HepG2 (cell line): ENCODE measurements at regions not wholly inside any gene's neighbourhood (a gene's known extent, or its start where the extent isn't known, plus 50 kb on each side); places are given as distances from the start of the nearest gene placed in this dataset.

Experiments
- ATAC-seq: fragments of 200-7000 bp; cut with Tn5 transposase; 3 replicates; pipeline ENCODE4 v1.9.1; 2020; ENCODE audit warnings: mild to moderate bottlenecking, moderate library complexity
- BruUV-seq: library from RNA; stranded (reverse); fragments of 400-500 nt; replicated peaks from 2 replicates; lab custom pipeline; 2021; lab: Mats Ljungman, UMichigan
- CTCF ChIA-PET: fragments of 300-600 bp; formaldehyde crosslinking; extraction: SDS; loops from one replicate; lab custom pipeline; 2021; ENCODE audit warnings: low total read pairs, inconsistent platforms, low intra/inter-chr PET ratio; lab: Yijun Ruan, JAX
- POLR2A ChIA-PET: fragments of 350-600 bp; sonication (Branson Sonifier 250); formaldehyde crosslinking; loops from one replicate; lab custom pipeline; 2020; ENCODE audit warnings: antibody characterized with exemption, inconsistent platforms; lab: Yijun Ruan, JAX
- DNase-seq: peaks from one replicate; pipeline ENCODE4 v3.0.0-alpha.2; 2015; ENCODE audit warnings: low spot score
- FAIRE-seq: peaks from 3 replicates; lab custom pipeline; 2011; peaks lifted over from hg19 to GRCh38; lab: Jason Lieb, UNC
- H2AFZ ChIP-seq: one replicate; pipeline ENCODE4 v1.6.1; 2011; ENCODE audit warnings: low read length, inconsistent platforms
- H3K27ac ChIP-seq: fragments of 300-600 bp; 3 replicates; pipeline ENCODE4 v1.8.0; 2011; ENCODE audit warnings: mixed run types, mild to moderate bottlenecking, mixed read lengths, low read length, inconsistent platforms; ENCODE audit not compliant: insufficient read depth; ENCODE audit errors: extremely low read length
- H3K27me3 ChIP-seq, 2 experiments: fragments of 200-600 bp in 1 of 2; 2 replicates in 1 of 2; 3 replicates in 1 of 2; pipeline versions ENCODE4 v1.6.0 to v1.8.0; 2011; ENCODE audit warnings: low read length in 2 of 2, mild to moderate bottlenecking in 2 of 2, moderate library complexity in 2 of 2, inconsistent platforms in 1 of 2; ENCODE audit not compliant: insufficient read depth in 2 of 2, control insufficient read depth in 1 of 2
- H3K36me3 ChIP-seq, 2 experiments: fragments of 200-600 bp in 1 of 2; replicated peaks in 1 of 2; 2 replicates in 1 of 2; 3 replicates in 1 of 2; pipeline versions ENCODE4 v1.5.1 to v1.8.0; 2011; ENCODE audit warnings: low read length in 2 of 2, inconsistent platforms in 1 of 2; ENCODE audit not compliant: insufficient read depth in 2 of 2, control insufficient read depth in 1 of 2
- H3K4me1 ChIP-seq: 2 replicates; pipeline ENCODE4 v1.5.1; 2012; ENCODE audit warnings: low read length, inconsistent platforms; ENCODE audit not compliant: insufficient read depth
- H3K4me2 ChIP-seq: 2 replicates; pipeline ENCODE4 v1.6.0; 2011; ENCODE audit warnings: low read depth, low read length, inconsistent platforms
- H3K4me3 ChIP-seq, 3 experiments: fragments of 200-600 bp in 1 of 3; sonication (generic), shearing (Covaris generic) in 1 of 3; replicated peaks in 1 of 3; 2 replicates each; pipeline ENCODE4 v1.5.1; 2011 to 2016; ENCODE audit warnings: low read length in 3 of 3, inconsistent platforms in 2 of 3, low read depth in 2 of 3, mild to moderate bottlenecking in 2 of 3, control low read depth in 1 of 3, mixed read lengths in 1 of 3; ENCODE audit not compliant: insufficient read depth in 1 of 3
- H3K79me2 ChIP-seq: one replicate; pipeline ENCODE4 v1.6.1; 2011; ENCODE audit warnings: low read length, inconsistent platforms; ENCODE audit not compliant: insufficient read depth
- H3K9ac ChIP-seq: 2 replicates; pipeline ENCODE4 v1.6.0; 2011; ENCODE audit warnings: mild to moderate bottlenecking, low read depth, low read length, inconsistent platforms; ENCODE audit not compliant: insufficient read depth
- H3K9me3 ChIP-seq: 2 replicates; pipeline ENCODE4 v1.5.1; 2012; ENCODE audit warnings: mild to moderate bottlenecking, low read length
- H4K20me1 ChIP-seq: 2 replicates; pipeline ENCODE4 v1.6.0; 2011; ENCODE audit warnings: inconsistent platforms, mild to moderate bottlenecking, low read length, moderate library complexity; ENCODE audit not compliant: insufficient read depth
- CREB1 ChIP-seq, 2 experiments: fragments of 450-650 bp in 1 of 2; IDR thresholded peaks; 2 replicates each; pipeline ENCODE4 v1.6.1; 2016 to 2017; ENCODE audit warnings: control low read depth in 1 of 2, mild to moderate bottlenecking in 1 of 2, missing compliant biosample characterization in 1 of 2, missing genetic modification characterization in 1 of 2
- FOXK2 ChIP-seq: fragments of 450-650 bp; IDR thresholded peaks from 2 replicates; pipeline ENCODE4 v1.6.1; 2016
- KDM5A ChIP-seq: fragments of 200-600 bp; sonication (generic); IDR thresholded peaks from 2 replicates; pipeline ENCODE4 v1.7.0; 2018; ENCODE audit warnings: antibody characterized with exemption, mild to moderate bottlenecking, low read length, borderline replicate concordance
- MAZ ChIP-seq, 2 experiments: sonication (generic) in 1 of 2; formaldehyde crosslinking in 1 of 2; IDR thresholded peaks; 2 replicates each; pipeline versions ENCODE4 v1.5.0 to v1.6.1; 2012 to 2020; ENCODE audit warnings: low read depth in 2 of 2, mild to moderate bottlenecking in 2 of 2, borderline replicate concordance in 1 of 2, improper control_type of control experiment in 1 of 2, low read length in 1 of 2, missing genetic modification reagents in 1 of 2, moderate library complexity in 1 of 2
- NR2C2 ChIP-seq: sonication (generic); formaldehyde crosslinking; IDR thresholded peaks from 2 replicates; pipeline ENCODE4 v1.4.0; 2020; ENCODE audit warnings: missing genetic modification reagents, mild to moderate bottlenecking, moderate library complexity, borderline replicate concordance
- PPARG ChIP-seq: conservative IDR thresholded peaks from 2 replicates; pipeline ENCODE4 v1.6.1; 2016; ENCODE audit warnings: missing biosample characterization, missing genetic modification reagents
- PRMT3 ChIP-seq: sonication (generic); formaldehyde crosslinking; IDR thresholded peaks from 2 replicates; pipeline ENCODE4 v1.8.1; 2022; ENCODE audit warnings: low read depth, mild to moderate bottlenecking, moderate library complexity, missing genetic modification reagents, borderline replicate concordance
- RAD21 ChIP-seq: fragments of 450-650 bp; formaldehyde crosslinking; IDR thresholded peaks from 2 replicates; pipeline ENCODE4 v1.5.0; 2020; ENCODE audit warnings: mild to moderate bottlenecking
- RXRA ChIP-seq: sonication (generic); formaldehyde crosslinking; IDR thresholded peaks from 2 replicates; pipeline ENCODE4 v1.5.1; 2020; ENCODE audit warnings: missing genetic modification reagents
- SMARCC2 ChIP-seq: fragments of 450-650 bp; IDR thresholded peaks from 2 replicates; pipeline ENCODE4 v1.6.1; 2017; ENCODE audit warnings: antibody characterized with exemption, mild to moderate bottlenecking
- TBL1XR1 ChIP-seq: fragments of 150-350 bp; IDR thresholded peaks from 2 replicates; pipeline ENCODE4 v1.6.1; 2014; ENCODE audit warnings: borderline replicate concordance, low read length; ENCODE audit not compliant: partially characterized antibody
- TBP ChIP-seq: sonication (generic); formaldehyde crosslinking; IDR thresholded peaks from 2 replicates; pipeline ENCODE4 v1.5.0; 2020; ENCODE audit warnings: missing genetic modification reagents
- TBX2 ChIP-seq: sonication (generic); formaldehyde crosslinking; IDR thresholded peaks from 2 replicates; pipeline ENCODE4 v1.5.0; 2020; ENCODE audit warnings: missing genetic modification reagents, mild to moderate bottlenecking, borderline replicate concordance
- ZKSCAN5 ChIP-seq: sonication (generic); formaldehyde crosslinking; IDR thresholded peaks from 2 replicates; pipeline ENCODE4 v1.5.1; 2020; ENCODE audit warnings: mild to moderate bottlenecking, missing genetic modification reagents
- ZNF335 ChIP-seq: sonication (generic); formaldehyde crosslinking; IDR thresholded peaks from 2 replicates; pipeline ENCODE4 v1.4.0; 2020; ENCODE audit warnings: missing genetic modification reagents
- ZNF547 ChIP-seq: sonication (generic); formaldehyde crosslinking; IDR thresholded peaks from 2 replicates; pipeline ENCODE4 v1.5.1; 2020; ENCODE audit warnings: mild to moderate bottlenecking, missing genetic modification reagents
- ZNF556 ChIP-seq: sonication (generic); formaldehyde crosslinking; IDR thresholded peaks from 2 replicates; pipeline ENCODE4 v1.4.0; 2020; ENCODE audit warnings: mild to moderate bottlenecking, missing genetic modification reagents, borderline replicate concordance
- WGBS: methylation state at CpG from one replicate; pipeline ENCODE4 v1.1.6; 2017; ENCODE audit warnings: low lambda C conversion rate; 5-methylcytosine and 5-hydroxymethylcytosine counted together
- in situ Hi-C: cut with HindIII; loops from 2 replicates; pipeline ENCODE4 v1.10.0; 2017; ENCODE audit warnings: low pct_unique_long_range_greater_than_20kb; ENCODE audit not compliant: extremely low pct_ligation_motif_present
- intact Hi-C: fragments of 100-400 bp; cut with micrococcal nuclease; formaldehyde crosslinking; loops from one replicate; pipeline ENCODE4 v1.10.0; 2022; ENCODE audit not compliant: unreplicated experiment
- TF ChIP-seq, protein P1 (sequence below): sonication (generic); formaldehyde crosslinking; IDR thresholded peaks from 2 replicates; pipeline ENCODE4 v1.8.1; 2023; ENCODE audit warnings: mild to moderate bottlenecking, moderate library complexity, missing genetic modification reagents
- TF ChIP-seq, protein P2 (sequence below): sonication (generic); formaldehyde crosslinking; IDR thresholded peaks from 2 replicates; pipeline ENCODE4 v1.4.0; 2020; ENCODE audit warnings: low read depth, missing genetic modification reagents
- TF ChIP-seq, protein P3 (sequence below): sonication (generic); formaldehyde crosslinking; IDR thresholded peaks from 2 replicates; pipeline ENCODE4 v1.5.1; 2020; ENCODE audit warnings: missing genetic modification reagents, mild to moderate bottlenecking, borderline replicate concordance

DNA sequence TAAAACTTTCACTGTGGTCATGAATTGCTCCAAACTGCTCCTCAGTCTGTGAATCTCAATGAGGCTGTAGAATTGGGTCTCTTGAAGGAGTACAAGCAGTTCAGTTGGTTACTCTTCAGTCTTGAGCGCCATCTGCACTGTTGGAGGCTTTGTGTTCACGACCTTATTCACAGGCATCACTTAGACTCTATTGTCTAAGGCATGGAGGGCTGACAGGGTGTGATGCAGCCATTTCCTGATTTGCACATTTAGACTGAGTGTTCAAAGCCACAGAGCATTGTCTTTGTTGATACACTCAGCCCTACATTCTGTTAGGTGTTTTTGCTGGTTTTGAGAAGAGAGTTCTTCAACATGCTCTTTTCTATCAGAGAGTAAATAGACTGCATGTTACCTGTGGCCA, 355.9 kb upstream of the RIOK2 start (continued):
- TF ChIP-seq, protein P1, sequence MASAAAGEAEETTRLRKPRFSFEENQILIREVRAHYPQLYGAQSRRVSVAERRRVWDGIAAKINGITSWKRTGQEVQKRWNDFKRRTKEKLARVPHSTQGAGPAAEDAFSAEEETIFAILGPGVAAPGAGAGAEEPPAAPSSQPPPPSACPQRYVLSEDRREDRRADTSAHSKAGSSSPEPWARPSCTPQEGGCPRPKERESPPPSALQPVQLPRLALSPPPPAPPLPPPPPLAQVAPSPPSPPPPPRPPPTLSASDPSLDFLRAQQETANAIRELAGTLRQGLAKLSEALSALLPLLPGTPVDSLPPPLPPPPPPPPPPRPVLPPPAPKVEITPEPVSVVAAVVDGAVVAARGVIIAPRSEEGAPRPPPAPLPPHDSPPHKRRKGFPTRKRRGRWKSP (CRISPR knock-in tag): no peak

DNA sequence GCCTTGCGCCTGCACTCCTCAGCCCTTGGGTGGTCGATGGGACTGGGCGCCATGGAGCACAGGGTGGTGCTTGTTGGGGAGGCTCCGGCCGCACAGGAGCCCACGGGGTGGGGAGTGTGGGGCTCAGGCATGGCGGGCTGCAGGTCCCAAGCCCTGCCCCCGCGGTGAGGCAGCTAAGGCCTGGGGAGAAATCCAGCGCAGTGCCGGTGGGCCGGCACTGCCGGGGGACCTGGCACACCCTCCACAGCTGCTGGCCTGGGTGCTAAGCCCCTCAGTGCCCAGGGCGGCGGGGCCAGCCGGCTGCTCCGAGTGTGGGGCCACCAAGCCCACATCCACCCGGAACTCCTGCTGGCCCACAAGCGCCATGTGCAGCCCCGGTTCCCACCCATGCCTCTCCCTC, 358.8 kb upstream of the RIOK2 start:
- Histone ChIP-seq H3K9ac (no peak overlapping the region), H3K27ac (no peak overlapping the region), H4K20me1 (no peaks in the 10 kb centered on the region), H3K4me1 (no peaks in the 10 kb centered on the region), H3K4me2 (no peak overlapping the region), H3K36me3 (no peaks in the 10 kb centered on the region), H3K27me3 (no peaks in the 10 kb centered on the region), H3K4me3 (no peak overlapping the region), H2AFZ (no peak overlapping the region), H3K79me2 (no peaks in the 10 kb centered on the region), H3K9me3 (no peaks in the 10 kb centered on the region)
- DNase-seq (no peak), FAIRE-seq (no peak), ATAC-seq (no peak)
- 89% methylated on average over 3 of the region's 20 CpGs for WGBS
- no TSS peak for BruUV-seq
- intact Hi-C loops (no loop called here), in situ Hi-C loops (loop anchor here (25.0 kb wide), 2 partner anchors 255 to 1295 kb away; no protein-coding TSS in a partner anchor)
- ChIA-PET POLR2A (no interaction called here), CTCF (no interaction called here)
- no peak for TF ChIP-seq ZNF547 (CRISPR knock-in tag)
- TF ChIP-seq SMARCC2: no peak
- no peak for TF ChIP-seq TBL1XR1
- TF ChIP-seq TBX2 (CRISPR knock-in tag): no peak
- TF ChIP-seq RXRA (CRISPR knock-in tag): no peak
- no peak for TF ChIP-seq KDM5A
- no peak for TF ChIP-seq MAZ (IDR thresholded peaks at IDR 0.05; ENCODE audit: borderline replicate concordance, low read depth, low read length)
- no peak for TF ChIP-seq MAZ (CRISPR knock-in tag; IDR thresholded peaks at IDR 0.05; ENCODE audit: low read depth)
- no peak for TF ChIP-seq ZKSCAN5 (CRISPR knock-in tag)
- TF ChIP-seq FOXK2: no peak
- no peak for TF ChIP-seq TBP (CRISPR knock-in tag)
- no peak for TF ChIP-seq PPARG (CRISPR knock-in tag)
- TF ChIP-seq ZNF335 (CRISPR knock-in tag): no peak
- TF ChIP-seq ZNF556 (CRISPR knock-in tag): no peak
- no peak for TF ChIP-seq PRMT3 (CRISPR knock-in tag)
- TF ChIP-seq, protein P2, sequence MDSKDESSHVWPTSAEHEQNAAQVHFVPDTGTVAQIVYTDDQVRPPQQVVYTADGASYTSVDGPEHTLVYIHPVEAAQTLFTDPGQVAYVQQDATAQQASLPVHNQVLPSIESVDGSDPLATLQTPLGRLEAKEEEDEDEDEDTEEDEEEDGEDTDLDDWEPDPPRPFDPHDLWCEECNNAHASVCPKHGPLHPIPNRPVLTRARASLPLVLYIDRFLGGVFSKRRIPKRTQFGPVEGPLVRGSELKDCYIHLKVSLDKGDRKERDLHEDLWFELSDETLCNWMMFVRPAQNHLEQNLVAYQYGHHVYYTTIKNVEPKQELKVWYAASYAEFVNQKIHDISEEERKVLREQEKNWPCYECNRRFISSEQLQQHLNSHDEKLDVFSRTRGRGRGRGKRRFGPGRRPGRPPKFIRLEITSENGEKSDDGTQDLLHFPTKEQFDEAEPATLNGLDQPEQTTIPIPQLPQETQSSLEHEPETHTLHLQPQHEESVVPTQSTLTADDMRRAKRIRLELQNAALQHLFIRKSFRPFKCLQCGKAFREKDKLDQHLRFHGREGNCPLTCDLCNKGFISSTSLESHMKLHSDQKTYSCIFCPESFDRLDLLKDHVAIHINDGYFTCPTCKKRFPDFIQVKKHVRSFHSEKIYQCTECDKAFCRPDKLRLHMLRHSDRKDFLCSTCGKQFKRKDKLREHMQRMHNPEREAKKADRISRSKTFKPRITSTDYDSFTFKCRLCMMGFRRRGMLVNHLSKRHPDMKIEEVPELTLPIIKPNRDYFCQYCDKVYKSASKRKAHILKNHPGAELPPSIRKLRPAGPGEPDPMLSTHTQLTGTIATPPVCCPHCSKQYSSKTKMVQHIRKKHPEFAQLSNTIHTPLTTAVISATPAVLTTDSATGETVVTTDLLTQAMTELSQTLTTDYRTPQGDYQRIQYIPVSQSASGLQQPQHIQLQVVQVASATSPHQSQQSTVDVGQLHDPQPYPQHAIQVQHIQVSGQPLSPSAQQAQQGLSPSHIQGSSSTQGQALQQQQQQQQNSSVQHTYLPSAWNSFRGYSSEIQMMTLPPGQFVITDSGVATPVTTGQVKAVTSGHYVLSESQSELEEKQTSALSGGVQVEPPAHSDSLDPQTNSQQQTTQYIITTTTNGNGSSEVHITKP (CRISPR knock-in tag): no peak
- TF ChIP-seq RAD21: no peak
- TF ChIP-seq CREB1 (IDR thresholded peaks at IDR 0.05): no peak
- no peak for TF ChIP-seq CREB1 (CRISPR knock-in tag; IDR thresholded peaks at IDR 0.05)
- TF ChIP-seq, protein P3, sequence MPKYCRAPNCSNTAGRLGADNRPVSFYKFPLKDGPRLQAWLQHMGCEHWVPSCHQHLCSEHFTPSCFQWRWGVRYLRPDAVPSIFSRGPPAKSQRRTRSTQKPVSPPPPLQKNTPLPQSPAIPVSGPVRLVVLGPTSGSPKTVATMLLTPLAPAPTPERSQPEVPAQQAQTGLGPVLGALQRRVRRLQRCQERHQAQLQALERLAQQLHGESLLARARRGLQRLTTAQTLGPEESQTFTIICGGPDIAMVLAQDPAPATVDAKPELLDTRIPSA (CRISPR knock-in tag): no peak
- TF ChIP-seq NR2C2 (CRISPR knock-in tag): no peak
